ENCODE measurements at regions not wholly inside any gene's neighbourhood (a gene's known extent, or its start where the extent isn't known, plus 50 kb on each side); places are given as distances from the start of the nearest gene placed in this dataset.

- TF ChIP-seq CTCF (IDR thresholded peaks at IDR 0.05) (no peak), POLR2A (IDR thresholded peaks at IDR 0.05) (no peak)
Observed at GRCh38 chr11:134543645-134544044, 131.6 kb upstream of the B3GAT1 start.

Measured in uterus (tissue), 2 donors.